T-helper 2 cell (primary cell): ENCODE measurements at regions not wholly inside any gene's neighbourhood (a gene's known extent, or its start where the extent isn't known, plus 50 kb on each side); places are given as distances from the start of the nearest gene placed in this dataset.

ENCODE experiments used
- DNase-seq, 5 experiments: peaks; one replicate each; pipeline versions ENCODE4 v3.0.0 to v3.0.0-alpha.2; 2012 to 2022

DNA sequence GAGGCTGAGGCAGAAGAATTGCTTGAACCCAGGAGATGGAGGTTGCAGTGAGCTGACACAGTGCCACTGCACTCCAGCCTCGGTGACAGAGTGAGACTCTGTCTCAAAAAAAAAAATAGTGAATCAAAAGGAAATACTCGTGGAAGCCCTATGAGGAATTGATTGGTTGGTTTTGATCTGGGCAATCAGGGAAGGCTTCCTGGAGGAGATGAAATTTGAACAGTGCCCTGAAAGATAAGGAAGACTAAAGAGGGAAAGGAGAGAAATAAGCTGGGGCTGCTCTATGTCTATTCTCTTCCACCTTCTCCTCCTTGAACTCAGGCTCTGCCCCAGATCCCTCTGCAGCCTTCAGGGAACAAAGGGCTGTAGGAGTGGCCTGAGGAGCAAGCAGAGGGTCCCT is 54.1 kb downstream of the IRF2BPL start:
- DNase-seq = no peak

- no peak for DNase-seq
These were observed 57.0 kb downstream of the IRF2BPL start for GRCh38 chr14:76971549-76971948.

- DNase-seq = no peak
These were observed 59.9 kb downstream of the IRF2BPL start for GRCh38 chr14:76968621-76969063.

DNA sequence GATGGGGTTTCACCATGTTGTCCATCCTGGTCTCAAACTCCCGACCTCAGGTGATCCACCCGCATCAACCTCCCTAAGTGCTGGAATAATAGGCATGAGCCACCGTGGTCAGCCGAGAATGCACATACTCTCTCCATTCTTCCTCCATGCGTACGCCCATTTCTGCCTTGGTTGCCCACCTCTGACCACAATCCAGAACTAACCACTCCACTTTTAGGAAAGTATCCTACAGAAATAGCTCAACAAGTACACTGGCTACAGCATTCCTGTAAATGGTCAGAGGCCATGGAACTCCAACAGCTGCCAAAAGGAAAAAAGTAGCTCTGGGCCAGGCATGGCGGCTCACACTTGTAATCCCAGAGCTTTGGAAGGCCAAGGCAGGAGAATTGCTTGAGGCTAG is 60.7 kb downstream of the IRF2BPL start:
- no peak for DNase-seq

GRCh38 chr14:76965232-76965631 is 63.3 kb downstream of the IRF2BPL start:
- DNase-seq = no peak

GRCh38 chr14:76964695-76965094 is 63.8 kb downstream of the IRF2BPL start:
- DNase-seq = peak in 1 of 5 experiments; percentile 50

DNA sequence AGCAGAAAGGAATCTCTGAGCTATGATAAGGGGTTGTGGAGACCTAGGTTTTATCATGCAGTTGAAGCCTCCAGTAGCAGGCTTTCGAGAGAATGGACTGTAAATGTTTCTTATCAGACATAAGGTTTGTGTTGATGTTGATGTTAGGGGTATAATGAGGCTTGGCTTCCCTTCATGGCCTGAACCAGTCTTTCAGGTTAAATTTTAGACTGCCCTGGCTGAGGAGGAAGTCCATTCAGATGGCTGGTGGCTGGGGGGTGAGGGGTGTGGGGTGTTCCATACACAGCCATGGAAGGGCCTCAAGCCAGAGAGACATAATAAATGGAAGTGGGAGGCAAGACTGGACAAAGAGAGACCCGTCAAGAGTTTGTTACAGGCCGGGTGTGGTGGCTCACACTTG is 65.1 kb downstream of the IRF2BPL start:
- DNase-seq = no peak

GRCh38 chr14:76962303-76962660 is 66.2 kb downstream of the IRF2BPL start:
- DNase-seq = no peak

DNA sequence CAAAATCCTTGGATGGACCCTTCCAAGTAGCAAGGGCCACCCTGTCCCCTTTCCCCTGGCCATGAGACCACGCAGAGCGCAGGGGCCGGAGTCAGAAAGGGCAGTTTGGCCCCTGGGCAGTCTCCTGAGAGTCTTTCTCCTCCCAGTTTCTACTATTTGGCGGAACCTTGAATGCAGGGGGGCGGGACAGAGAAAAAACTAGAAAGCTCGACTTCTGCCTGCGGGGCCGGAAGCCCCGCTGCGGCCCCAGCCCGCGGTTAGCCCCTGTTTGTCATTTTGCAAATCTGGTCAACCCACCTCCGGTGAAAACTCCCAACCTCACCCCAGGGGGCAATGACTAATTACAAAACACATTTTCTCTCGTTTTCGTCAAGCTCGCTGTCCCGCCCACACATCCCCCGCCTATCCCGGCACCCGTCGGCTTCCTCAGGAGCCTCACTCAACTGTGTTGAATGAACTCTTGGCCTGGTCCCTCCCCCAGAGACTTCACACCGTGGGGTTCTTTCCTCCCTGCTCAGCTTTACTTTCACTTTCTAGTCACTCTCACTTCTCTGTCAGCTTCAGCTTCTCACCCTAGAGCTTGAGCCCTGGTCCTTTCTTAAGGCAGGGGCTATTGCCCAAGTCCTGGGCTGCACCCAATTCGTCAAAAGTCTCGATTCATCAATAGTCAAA is 66.7 kb downstream of the IRF2BPL start:
- DNase-seq = peak; percentile 72 to 100 (median 98)

- DNase-seq = no peak
These were observed 69.4 kb downstream of the IRF2BPL start for GRCh38 chr14:76958980-76959710.

DNA sequence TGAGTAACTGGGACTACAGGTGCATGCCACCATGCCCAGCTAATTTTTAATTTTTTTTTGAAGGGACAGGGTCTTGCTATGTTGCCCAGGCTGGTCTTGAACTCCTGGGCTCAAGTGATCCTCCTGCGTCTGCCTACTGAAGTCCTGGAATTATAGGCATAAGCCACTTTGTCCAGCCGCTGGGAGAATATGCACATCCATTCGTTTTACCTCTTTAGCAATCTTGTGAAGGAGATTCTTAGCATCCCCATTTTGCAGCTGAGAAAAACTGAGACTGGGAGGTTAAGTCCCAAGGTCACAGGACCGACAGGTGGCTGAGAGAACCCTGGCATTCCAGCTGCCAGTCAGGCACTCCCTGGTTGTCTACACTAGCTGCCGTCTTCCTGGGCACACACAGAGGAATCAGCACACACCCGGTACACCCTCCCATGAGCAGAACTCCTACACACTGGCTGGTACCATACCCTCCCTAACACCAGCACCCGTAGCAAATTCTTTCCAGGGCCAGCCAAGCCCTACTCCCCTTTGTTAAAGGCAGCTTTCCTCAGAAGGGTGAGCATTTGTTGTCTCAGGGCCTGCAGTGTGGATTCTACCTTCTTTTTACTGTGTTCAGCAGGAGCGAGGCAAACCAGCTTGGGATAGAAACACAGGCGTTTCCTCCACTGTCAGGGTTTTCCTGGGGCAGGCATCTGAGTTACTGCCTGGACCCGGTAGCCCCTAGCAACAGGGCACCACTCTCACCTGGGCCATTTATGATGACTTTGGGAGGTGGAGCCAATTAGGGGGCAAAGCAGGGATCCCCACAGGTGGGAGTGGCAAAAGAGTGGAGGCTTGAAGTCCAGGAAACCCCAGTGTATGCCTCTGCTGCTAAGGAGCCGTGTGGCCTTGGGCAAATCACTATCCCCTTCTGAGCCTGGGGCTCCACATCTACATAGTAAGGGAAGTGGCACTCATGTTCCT is 70.2 kb downstream of the IRF2BPL start:
- DNase-seq = no peak

DNA sequence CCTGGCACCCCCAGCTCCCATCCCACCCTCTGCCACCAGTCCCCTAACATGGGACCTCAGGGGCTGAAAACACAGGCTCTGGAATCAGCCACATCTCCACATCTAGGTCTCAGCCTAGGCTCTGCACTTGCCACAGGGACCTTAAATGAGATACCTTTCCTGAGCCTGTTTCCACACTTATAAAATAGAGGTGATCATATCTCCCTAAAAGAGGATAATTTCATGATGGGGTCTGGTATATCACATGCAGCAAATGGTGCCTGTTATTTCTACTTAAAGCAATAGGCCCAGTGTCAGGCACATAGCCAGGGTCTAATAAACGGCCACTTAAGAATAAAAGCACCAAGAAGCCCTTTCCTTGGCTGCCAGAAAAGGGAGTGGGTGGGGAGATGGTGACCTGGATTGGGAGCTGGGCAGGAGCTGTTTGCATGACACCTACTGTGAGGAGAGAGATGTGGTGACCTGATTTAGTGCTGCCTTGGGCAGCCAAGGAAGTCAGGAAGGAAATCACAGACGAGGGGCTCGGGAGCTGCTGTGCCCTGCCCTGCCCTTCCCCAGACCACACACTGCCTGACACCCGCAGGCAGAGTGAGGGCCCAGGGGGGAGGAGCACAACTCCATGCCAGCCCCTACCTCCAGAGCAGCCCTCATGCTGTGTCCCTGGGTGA is 71.2 kb downstream of the IRF2BPL start:
- peak in 2 of 5 experiments; percentile 46 to 77 for DNase-seq

DNA sequence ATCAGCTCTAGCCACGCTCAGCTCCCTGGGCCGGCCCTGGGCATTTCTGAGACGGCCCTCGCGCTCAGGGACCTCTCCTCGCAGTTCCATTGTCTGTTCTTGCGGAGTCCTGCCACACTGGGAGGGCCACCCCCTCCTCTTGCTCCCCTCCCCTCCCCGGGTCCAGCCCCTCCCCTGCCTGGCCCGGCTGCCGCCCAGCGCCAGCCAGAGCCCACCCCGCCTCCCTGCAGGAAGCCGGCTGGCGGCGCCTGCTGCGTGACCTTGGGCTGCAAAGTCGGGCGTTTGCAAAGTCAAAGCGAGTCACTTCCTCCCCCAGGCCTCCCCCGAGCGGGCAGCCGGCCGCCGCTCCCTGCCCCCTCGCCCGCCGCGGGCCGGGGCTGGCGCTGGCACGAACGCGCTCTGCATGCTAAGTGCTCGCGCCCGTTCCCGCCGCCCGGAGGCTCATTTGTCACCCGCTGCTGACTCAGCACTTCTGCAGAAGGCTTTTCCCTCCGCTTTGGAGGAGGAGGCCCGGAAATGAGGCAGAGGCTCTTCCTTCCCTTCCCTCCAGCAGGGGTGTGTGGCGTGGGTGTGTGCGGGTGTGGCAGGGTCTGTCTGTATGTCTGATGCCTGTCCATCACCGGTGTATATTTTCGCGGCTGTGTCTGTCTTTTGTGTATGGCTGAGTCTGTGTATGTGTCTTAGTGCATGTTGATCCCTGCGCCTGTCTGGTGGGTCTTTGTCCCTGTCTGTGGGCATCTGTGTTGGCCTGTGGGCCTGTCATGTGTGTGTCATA is 72.0 kb downstream of the IRF2BPL start:
- peak; percentile 67 to 98 (median 77) for DNase-seq

- peak in 4 of 5 experiments; percentile 39 to 88 (median 58) for DNase-seq
These were observed 72.8 kb downstream of the IRF2BPL start for GRCh38 chr14:76955575-76956315.

- no peak for DNase-seq
These were observed 73.9 kb downstream of the IRF2BPL start for GRCh38 chr14:76954394-76955190.

DNA sequence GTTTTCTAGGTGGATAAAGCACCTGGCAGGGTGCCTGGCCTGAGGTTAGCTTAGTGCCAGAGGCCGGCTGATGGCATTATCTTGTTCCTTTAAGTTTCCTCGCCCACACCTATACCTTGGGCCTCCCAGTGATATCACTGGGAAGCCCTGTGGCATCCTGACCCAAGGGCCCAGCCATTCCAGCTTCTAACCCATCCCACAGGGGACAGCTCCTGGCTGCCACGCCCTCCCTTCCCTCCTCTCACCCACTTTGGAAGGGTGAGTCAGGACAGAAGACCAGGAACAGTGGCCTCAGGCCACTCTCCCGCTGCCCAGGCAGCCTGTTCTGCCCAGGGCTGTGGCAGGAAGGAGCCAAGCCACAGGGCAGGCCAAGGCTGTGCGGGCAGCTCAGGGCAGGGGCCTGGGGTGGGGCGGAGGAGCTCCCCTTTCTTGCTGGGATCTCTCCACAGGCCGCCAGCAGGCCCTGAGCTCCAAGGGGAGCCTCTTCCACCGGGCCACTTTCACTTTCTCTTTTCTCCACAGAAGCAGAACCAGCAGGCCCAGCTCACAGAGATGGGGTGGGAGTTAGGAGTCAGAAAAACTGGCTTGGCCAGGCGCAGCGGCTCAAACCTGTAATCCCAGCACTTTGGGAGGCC is 75.1 kb downstream of the IRF2BPL start:
- DNase-seq = peak in 2 of 5 experiments; percentile 30 to 77

- DNase-seq = no peak
These were observed 77.3 kb downstream of the IRF2BPL start for GRCh38 chr14:76951166-76951565.

DNA sequence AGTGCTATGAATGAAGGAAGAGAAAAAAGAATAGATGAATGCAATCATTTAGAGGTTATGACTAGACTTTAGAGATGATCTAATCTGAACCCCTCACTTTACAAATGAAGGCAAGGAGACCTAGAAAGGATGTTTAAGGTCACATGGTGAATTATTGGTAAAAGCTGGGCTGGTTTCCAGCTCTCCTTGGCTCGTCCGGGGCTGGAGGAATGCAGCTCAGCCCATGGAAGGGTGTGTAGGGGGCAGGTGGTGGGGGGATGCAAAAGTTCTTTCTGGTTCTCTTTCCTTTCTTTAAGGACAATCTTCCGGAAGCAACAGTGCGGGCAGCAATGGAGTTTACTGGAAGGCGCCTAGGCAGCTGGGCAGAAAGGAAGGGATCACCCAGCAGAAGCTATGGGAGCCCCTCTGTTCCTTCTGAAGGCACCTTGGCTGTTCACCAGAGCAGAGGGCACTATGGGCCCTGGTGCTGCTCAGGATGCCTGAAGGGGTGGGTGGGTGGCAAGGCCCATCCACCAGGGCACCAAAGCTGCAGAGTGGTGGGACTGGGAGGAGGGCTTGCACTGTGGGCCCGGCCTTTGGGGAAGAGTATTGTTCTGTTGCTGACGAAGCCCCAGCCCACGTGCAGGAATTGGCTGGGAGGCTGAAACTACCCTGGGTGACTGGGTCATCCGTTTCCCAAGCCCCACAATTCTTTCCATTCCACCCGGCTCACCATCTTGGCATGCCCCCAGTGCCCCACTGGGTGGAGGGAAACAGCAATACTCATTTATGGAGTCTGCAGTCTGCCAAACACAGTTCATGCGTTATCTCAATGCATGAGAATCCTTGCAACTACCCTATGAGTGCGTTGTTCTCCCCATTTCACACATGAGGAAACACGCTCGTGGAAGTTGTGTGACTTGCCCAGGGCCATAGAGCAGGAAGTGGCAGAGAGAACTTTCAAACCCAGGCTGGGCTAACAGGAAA is 78.2 kb downstream of the IRF2BPL start:
- DNase-seq = no peak
